ENCODE measurements at regions not wholly inside any gene's neighbourhood (a gene's known extent, or its start where the extent isn't known, plus 50 kb on each side); places are given as distances from the start of the nearest gene placed in this dataset.
"Not testable (repeated sequence)": the region's sequence is repeated elsewhere in the genome, so short reads cannot be mapped to it uniquely, and the experiment has no call there.

DNA sequence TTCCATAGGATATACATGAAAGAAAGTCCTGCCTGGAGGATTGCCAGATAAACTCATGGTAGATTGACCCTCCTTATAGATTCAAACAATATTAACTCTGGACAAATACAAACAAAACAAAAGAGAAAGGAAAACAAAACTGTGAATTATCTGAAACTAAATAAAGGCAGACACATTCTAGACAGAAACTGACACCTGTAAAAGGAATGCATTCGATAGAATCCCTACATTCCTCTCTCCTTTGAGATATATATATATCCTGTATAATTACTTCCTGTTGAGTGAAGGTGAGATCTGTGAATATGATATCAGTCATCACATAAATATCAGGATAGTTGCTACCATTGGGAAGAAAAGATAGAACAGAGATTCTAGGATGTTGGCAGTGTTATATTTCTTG is 948.4 kb upstream of the ATXN7L3B start:
- no peak for DNase-seq (ENCODE audit: low spot score)
- Mint-ChIP-seq H3K4me3 (ENCODE audit: unreplicated experiment) (no peak overlapping the region), H3K36me3 (ENCODE audit: low read depth) (no peaks in the 10 kb centered on the region), H3K4me1 (ENCODE audit: low read depth) (no peaks in the 10 kb centered on the region), H3K9me3 (ENCODE audit: low read depth) (peaks cover 11% of the 10 kb centered on the region), H3K27me3 (ENCODE audit: low read depth) (peaks cover 1% of the 10 kb centered on the region), H3K27ac (ENCODE audit: unreplicated experiment) (no peak overlapping the region)
- TF ChIP-seq, protein P1, sequence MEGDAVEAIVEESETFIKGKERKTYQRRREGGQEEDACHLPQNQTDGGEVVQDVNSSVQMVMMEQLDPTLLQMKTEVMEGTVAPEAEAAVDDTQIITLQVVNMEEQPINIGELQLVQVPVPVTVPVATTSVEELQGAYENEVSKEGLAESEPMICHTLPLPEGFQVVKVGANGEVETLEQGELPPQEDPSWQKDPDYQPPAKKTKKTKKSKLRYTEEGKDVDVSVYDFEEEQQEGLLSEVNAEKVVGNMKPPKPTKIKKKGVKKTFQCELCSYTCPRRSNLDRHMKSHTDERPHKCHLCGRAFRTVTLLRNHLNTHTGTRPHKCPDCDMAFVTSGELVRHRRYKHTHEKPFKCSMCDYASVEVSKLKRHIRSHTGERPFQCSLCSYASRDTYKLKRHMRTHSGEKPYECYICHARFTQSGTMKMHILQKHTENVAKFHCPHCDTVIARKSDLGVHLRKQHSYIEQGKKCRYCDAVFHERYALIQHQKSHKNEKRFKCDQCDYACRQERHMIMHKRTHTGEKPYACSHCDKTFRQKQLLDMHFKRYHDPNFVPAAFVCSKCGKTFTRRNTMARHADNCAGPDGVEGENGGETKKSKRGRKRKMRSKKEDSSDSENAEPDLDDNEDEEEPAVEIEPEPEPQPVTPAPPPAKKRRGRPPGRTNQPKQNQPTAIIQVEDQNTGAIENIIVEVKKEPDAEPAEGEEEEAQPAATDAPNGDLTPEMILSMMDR (IDR thresholded peaks at IDR 0.05) = no peak

DNA sequence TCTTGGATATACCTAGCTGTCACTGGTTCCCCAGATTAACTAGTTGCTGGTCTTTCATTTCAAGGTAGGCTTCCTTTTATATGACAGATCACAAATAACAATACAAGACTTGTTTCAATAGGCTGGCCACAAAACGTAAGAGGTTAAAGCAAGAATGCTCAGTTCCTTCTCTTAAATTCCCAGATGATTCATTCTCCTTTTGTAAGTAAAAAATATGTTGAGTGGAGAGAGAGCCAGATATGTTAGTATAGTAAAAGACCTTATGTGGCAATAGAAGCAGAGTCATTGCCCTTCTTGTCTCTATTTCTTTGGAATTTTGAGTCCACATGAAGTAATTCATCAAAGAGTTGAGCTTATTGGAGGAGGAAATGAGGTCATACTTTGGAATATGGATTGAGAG is 939.0 kb upstream of the ATXN7L3B start:
- DNase-seq (ENCODE audit: low spot score) = no peak
- peaks cover 5% of the 10 kb centered on the region for H3K27me3 Mint-ChIP-seq (ENCODE audit: low read depth)
- TF ChIP-seq, protein P1 (IDR thresholded peaks at IDR 0.05) = no peak

DNA sequence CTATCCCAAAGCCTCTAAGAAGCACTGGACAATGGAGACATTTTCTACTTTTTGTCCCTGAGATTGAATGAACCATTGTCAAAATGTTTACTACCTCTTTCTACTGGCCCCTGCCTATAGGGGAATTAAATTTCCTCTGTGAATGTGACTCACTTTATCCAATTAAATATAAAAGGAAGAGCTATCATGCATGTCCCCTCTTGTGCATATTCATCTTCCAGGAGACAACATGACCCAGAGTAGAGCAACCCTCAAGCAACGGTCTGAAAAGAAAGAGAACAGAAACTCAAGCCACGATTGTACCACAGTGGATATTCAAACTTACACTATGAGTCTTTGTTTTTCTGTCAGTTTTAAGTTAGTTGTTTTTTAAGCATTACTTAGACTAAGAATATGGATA is 938.4 kb upstream of the ATXN7L3B start:
- DNase-seq (ENCODE audit: low spot score) = no peak
- Mint-ChIP-seq H3K4me3 (ENCODE audit: unreplicated experiment) (no peak overlapping the region), H3K4me1 (ENCODE audit: low read depth) (no peaks in the 10 kb centered on the region), H3K27me3 (ENCODE audit: low read depth) (peaks cover 5% of the 10 kb centered on the region), H3K36me3 (ENCODE audit: low read depth) (no peaks in the 10 kb centered on the region), H3K9me3 (ENCODE audit: low read depth) (no peaks in the 10 kb centered on the region), H3K27ac (ENCODE audit: unreplicated experiment) (no peak overlapping the region)
- TF ChIP-seq, protein P1 (IDR thresholded peaks at IDR 0.05) = no peak

More for the DNA sequence above, 939.0 kb upstream of the ATXN7L3B start:
- H3K9me3 Mint-ChIP-seq (ENCODE audit: low read depth) = no peaks in the 10 kb centered on the region
- no peak overlapping the region for H3K27ac Mint-ChIP-seq (ENCODE audit: unreplicated experiment)
- no peaks in the 10 kb centered on the region for H3K4me1 Mint-ChIP-seq (ENCODE audit: low read depth)
- no peaks in the 10 kb centered on the region for H3K36me3 Mint-ChIP-seq (ENCODE audit: low read depth)
- no peak overlapping the region for H3K4me3 Mint-ChIP-seq (ENCODE audit: unreplicated experiment)

DNA sequence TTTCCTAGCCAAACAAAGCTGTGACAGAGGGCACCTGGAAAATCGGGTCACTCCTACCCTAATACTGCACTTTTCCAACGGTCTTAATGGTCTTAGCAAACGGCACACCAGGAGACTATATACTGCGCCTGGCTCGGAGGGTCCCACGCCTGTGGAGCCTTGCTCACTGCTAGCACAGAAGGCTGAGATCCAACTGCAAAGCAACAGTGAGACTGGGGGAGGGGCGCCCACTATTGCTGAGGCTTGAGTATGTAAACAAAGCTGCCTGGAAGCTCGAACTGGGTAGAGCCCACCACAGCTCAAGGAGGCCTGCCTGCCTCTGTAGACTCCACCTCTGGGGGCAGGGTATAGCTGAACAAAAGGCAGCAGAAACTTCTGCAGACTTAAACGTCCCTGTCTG is 931.7 kb upstream of the ATXN7L3B start:
- H3K4me3 Mint-ChIP-seq (ENCODE audit: unreplicated experiment); H3K27ac Mint-ChIP-seq (ENCODE audit: unreplicated experiment): not testable (repeated sequence)

DNA sequence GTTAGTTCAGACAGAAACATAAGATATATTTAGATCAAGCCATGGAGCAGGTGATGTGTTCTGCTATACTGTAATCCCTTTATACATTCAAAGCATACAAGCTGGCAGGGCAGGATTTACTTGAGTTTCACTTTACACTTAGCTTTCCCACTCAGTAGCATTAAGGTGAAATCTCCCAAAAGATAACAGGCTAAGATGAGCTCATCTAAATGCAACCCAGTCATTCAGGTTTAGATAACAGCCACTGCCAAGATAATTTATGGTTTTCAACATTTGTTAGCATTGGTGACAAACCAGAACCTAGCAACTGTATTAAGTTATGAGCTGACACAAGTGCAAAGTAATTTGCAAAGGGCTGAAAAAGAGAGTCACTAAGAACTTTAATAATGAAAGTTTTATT is 925.1 kb upstream of the ATXN7L3B start:
- Mint-ChIP-seq H3K27me3 (ENCODE audit: low read depth) (no peaks in the 10 kb centered on the region), H3K4me3 (ENCODE audit: unreplicated experiment) (no peak overlapping the region), H3K4me1 (ENCODE audit: low read depth) (no peaks in the 10 kb centered on the region), H3K9me3 (ENCODE audit: low read depth) (peaks cover 11% of the 10 kb centered on the region), H3K27ac (ENCODE audit: unreplicated experiment) (no peak overlapping the region), H3K36me3 (ENCODE audit: low read depth) (no peaks in the 10 kb centered on the region)
- no peak for DNase-seq (ENCODE audit: low spot score)
- TF ChIP-seq, protein P1 (IDR thresholded peaks at IDR 0.05) = no peak

More for the DNA sequence above, 931.7 kb upstream of the ATXN7L3B start:
- H3K4me1 Mint-ChIP-seq (ENCODE audit: low read depth); H3K36me3 Mint-ChIP-seq (ENCODE audit: low read depth); H3K27me3 Mint-ChIP-seq (ENCODE audit: low read depth); DNase-seq (ENCODE audit: low spot score): not testable (repeated sequence)
- peaks cover 19% of the 10 kb centered on the region for H3K9me3 Mint-ChIP-seq (ENCODE audit: low read depth)

DNA sequence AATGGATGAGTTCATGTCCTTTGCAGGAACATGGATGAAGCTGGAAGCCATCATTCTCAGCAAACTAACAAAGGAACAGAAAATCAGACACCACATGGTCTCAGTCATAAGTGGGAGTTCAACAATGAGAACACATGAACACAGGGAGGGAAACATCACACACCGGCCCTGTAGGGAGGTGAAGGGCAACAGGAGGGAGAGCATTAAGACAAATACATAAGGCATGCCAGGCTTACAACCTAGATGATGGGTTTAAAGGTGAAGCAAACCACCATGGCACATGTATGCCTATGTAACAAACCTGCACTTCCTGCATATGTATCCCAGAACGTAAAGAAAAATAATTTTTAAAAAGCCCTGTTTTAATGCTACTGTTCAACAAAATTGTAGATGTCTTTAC is 914.2 kb upstream of the ATXN7L3B start:
- Mint-ChIP-seq H3K4me3 (ENCODE audit: unreplicated experiment) (no peak overlapping the region), H3K27me3 (ENCODE audit: low read depth) (peaks cover 1% of the 10 kb centered on the region), H3K9me3 (ENCODE audit: low read depth) (peaks cover 6% of the 10 kb centered on the region), H3K27ac (ENCODE audit: unreplicated experiment) (no peak overlapping the region), H3K4me1 (ENCODE audit: low read depth) (no peaks in the 10 kb centered on the region), H3K36me3 (ENCODE audit: low read depth) (no peaks in the 10 kb centered on the region)
- DNase-seq (ENCODE audit: low spot score) = no peak
- TF ChIP-seq, protein P1 (IDR thresholded peaks at IDR 0.05) = no peak

Data from chondrocyte (in vitro differentiated cells).